Panc1 (cell line): ENCODE measurements at regions not wholly inside any gene's neighbourhood (a gene's known extent, or its start where the extent isn't known, plus 50 kb on each side); places are given as distances from the start of the nearest gene placed in this dataset.

Experiments used
- POLR2AphosphoS5 ChIP-seq: IDR thresholded peaks from 2 replicates; pipeline ENCODE4 v1.6.1; 2012; ENCODE audit warnings: mild to moderate bottlenecking, low read depth, low read length, moderate library complexity
- TF ChIP-seq, protein P1 (sequence below): fragments of 450-650 bp; IDR thresholded peaks from 2 replicates; pipeline ENCODE4 v1.5.1; 2017; ENCODE audit warnings: mild to moderate bottlenecking

- TF ChIP-seq, protein P1, sequence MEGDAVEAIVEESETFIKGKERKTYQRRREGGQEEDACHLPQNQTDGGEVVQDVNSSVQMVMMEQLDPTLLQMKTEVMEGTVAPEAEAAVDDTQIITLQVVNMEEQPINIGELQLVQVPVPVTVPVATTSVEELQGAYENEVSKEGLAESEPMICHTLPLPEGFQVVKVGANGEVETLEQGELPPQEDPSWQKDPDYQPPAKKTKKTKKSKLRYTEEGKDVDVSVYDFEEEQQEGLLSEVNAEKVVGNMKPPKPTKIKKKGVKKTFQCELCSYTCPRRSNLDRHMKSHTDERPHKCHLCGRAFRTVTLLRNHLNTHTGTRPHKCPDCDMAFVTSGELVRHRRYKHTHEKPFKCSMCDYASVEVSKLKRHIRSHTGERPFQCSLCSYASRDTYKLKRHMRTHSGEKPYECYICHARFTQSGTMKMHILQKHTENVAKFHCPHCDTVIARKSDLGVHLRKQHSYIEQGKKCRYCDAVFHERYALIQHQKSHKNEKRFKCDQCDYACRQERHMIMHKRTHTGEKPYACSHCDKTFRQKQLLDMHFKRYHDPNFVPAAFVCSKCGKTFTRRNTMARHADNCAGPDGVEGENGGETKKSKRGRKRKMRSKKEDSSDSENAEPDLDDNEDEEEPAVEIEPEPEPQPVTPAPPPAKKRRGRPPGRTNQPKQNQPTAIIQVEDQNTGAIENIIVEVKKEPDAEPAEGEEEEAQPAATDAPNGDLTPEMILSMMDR = no peak
- TF ChIP-seq POLR2AphosphoS5 = no peak
Observed at GRCh38 chr7:49613759-49614158, 159.7 kb upstream of the VWC2 start.
